IMR-90 (cell line): ENCODE measurements at regions not wholly inside any gene's neighbourhood (a gene's known extent, or its start where the extent isn't known, plus 50 kb on each side); places are given as distances from the start of the nearest gene placed in this dataset.

Experiments
- ATAC-seq: fragments of 200-7000 bp; cut with Tn5 transposase; 2 replicates; pipeline ENCODE4 v1.9.1; 2020; ENCODE audit warnings: low read depth, mild to moderate bottlenecking, moderate library complexity
- BruUV-seq: library from RNA; stranded (reverse); fragments of 400-500 nt; replicated peaks from 2 replicates; lab custom pipeline; 2021; lab: Mats Ljungman, UMichigan
- CTCF ChIA-PET: fragments of 300-600 bp; formaldehyde crosslinking; extraction: SDS; loops from one replicate; lab custom pipeline; 2021; ENCODE audit warnings: antibody characterized with exemption; lab: Yijun Ruan, JAX
- POLR2A ChIA-PET: fragments of 300-600 bp; sonication (Branson Sonifier 250); formaldehyde crosslinking; loops from one replicate; lab custom pipeline; 2022; ENCODE audit warnings: antibody characterized with exemption; ENCODE audit not compliant: unreplicated experiment; lab: Charles Lee
- DNase-seq: peaks from one replicate; pipeline ENCODE4 v3.0.0; 2013
- H2AFZ ChIP-seq: replicated peaks from 2 replicates; pipeline ENCODE3; 2013; ENCODE audit warnings: low read length, mild to moderate bottlenecking; ENCODE audit not compliant: poor library complexity
- H2AK5ac ChIP-seq: 2 replicates; pipeline ENCODE4 v1.6.1; 2013; ENCODE audit warnings: low read depth, low read length, inconsistent platforms
- H2AK9ac ChIP-seq: replicated peaks from 2 replicates; pipeline ENCODE3; 2013; ENCODE audit warnings: mild to moderate bottlenecking, low read depth, low read length, moderate library complexity; ENCODE audit not compliant: poor library complexity
- H2BK120ac ChIP-seq: 2 replicates; pipeline ENCODE4 v1.6.1; 2013; ENCODE audit warnings: low read depth, low read length, inconsistent platforms
- H2BK15ac ChIP-seq: 3 replicates; pipeline ENCODE4 v1.6.1; 2013; ENCODE audit warnings: low read depth, low read length, inconsistent platforms
- H2BK20ac ChIP-seq: 2 replicates; pipeline ENCODE4 v1.6.1; 2013; ENCODE audit warnings: low read depth, mild to moderate bottlenecking, inconsistent platforms, low read length, moderate library complexity
- H2BK5ac ChIP-seq: 2 replicates; pipeline ENCODE4 v1.6.1; 2013; ENCODE audit warnings: mild to moderate bottlenecking, low read depth, low read length, inconsistent platforms; ENCODE audit not compliant: poor library complexity, severe bottlenecking
- H3K14ac ChIP-seq: replicated peaks from 2 replicates; pipeline ENCODE4 v1.6.1; 2013; ENCODE audit warnings: low read depth, low read length, inconsistent platforms
- H3K18ac ChIP-seq: 2 replicates; pipeline ENCODE4 v1.6.1; 2013; ENCODE audit warnings: low read depth, low read length, control low read depth
- H3K23ac ChIP-seq: 2 replicates; pipeline ENCODE4 v1.6.1; 2013; ENCODE audit warnings: low read depth, low read length, inconsistent platforms
- H3K27ac ChIP-seq: 2 replicates; pipeline ENCODE4 v1.5.1; 2013; ENCODE audit warnings: mild to moderate bottlenecking, control low read depth, low read length; ENCODE audit not compliant: insufficient read depth
- H3K27me3 ChIP-seq: 2 replicates; pipeline ENCODE4 v1.6.1; 2013; ENCODE audit warnings: low read length; ENCODE audit not compliant: control insufficient read depth, insufficient read depth
- H3K36me3 ChIP-seq: 2 replicates; pipeline ENCODE4 v1.6.1; 2013; ENCODE audit warnings: low read length, mixed read lengths; ENCODE audit not compliant: control insufficient read depth, insufficient read depth
- H3K4ac ChIP-seq: 2 replicates; pipeline ENCODE4 v1.6.1; 2013; ENCODE audit warnings: low read depth, low read length, inconsistent platforms
- H3K4me1 ChIP-seq: 2 replicates; pipeline ENCODE4 v1.6.1; 2013; ENCODE audit warnings: low read length, mixed read lengths; ENCODE audit not compliant: control insufficient read depth, insufficient read depth
- H3K4me2 ChIP-seq: 2 replicates; pipeline ENCODE4 v1.6.1; 2013; ENCODE audit warnings: low read depth, mild to moderate bottlenecking, control low read depth, low read length, moderate library complexity
- H3K4me3 ChIP-seq: 2 replicates; pipeline ENCODE4 v1.5.1; 2013; ENCODE audit warnings: low read depth, mild to moderate bottlenecking, control low read depth, low read length, moderate library complexity; ENCODE audit not compliant: insufficient read depth
- H3K56ac ChIP-seq: 2 replicates; pipeline ENCODE4 v1.6.1; 2013; ENCODE audit warnings: low read length, inconsistent platforms; ENCODE audit not compliant: insufficient read depth; ENCODE audit errors: extremely low read depth
- H3K79me1 ChIP-seq, 2 experiments: 2 replicates each; pipeline ENCODE4 v1.6.1; 2013; ENCODE audit warnings: low read length in 2 of 2, inconsistent platforms in 1 of 2, low read depth in 1 of 2
- H3K9ac ChIP-seq: 2 replicates; pipeline ENCODE4 v1.6.1; 2013; ENCODE audit warnings: low read depth, low read length, control low read depth
- H3K9me1 ChIP-seq: 2 replicates; pipeline ENCODE4 v1.6.1; 2013; ENCODE audit warnings: low read length, inconsistent platforms; ENCODE audit not compliant: insufficient read depth
- H3K9me3 ChIP-seq: 2 replicates; pipeline ENCODE4 v1.6.1; 2013; ENCODE audit warnings: low read length; ENCODE audit not compliant: control insufficient read depth, insufficient read depth
- H4K20me1 ChIP-seq: 2 replicates; pipeline ENCODE4 v1.6.1; 2013; ENCODE audit warnings: low read length, inconsistent platforms; ENCODE audit not compliant: insufficient read depth
- H4K5ac ChIP-seq: 2 replicates; pipeline ENCODE4 v1.6.1; 2013; ENCODE audit warnings: mild to moderate bottlenecking, low read depth, low read length, control low read depth
- H4K8ac ChIP-seq, 2 experiments: 2 replicates each; pipeline ENCODE4 v1.6.1; 2013; ENCODE audit warnings: low read depth in 2 of 2, low read length in 2 of 2, control low read depth in 1 of 2, inconsistent platforms in 1 of 2
- H4K91ac ChIP-seq: 2 replicates; pipeline ENCODE4 v1.6.1; 2013; ENCODE audit warnings: low read depth, low read length, inconsistent platforms; ENCODE audit not compliant: insufficient read depth
- BHLHE40 ChIP-seq: fragments of 150-350 bp; IDR thresholded peaks from 2 replicates; pipeline ENCODE4 v1.6.1; 2016; ENCODE audit warnings: mild to moderate bottlenecking, low read depth, low read length
- CEBPB ChIP-seq: IDR thresholded peaks from 2 replicates; pipeline ENCODE4 v1.6.1; 2012; ENCODE audit warnings: low read depth, low read length, improper control_type of control experiment
- CHD1 ChIP-seq: IDR thresholded peaks from 2 replicates; pipeline ENCODE4 v1.6.1; 2012; ENCODE audit warnings: low read depth, low read length, improper control_type of control experiment
- FOS ChIP-seq: fragments of 150-350 bp; IDR thresholded peaks from 2 replicates; pipeline ENCODE4 v1.6.1; 2016; ENCODE audit warnings: low read depth, low read length
- MAFK ChIP-seq: IDR thresholded peaks from 2 replicates; pipeline ENCODE4 v1.6.1; 2012; ENCODE audit warnings: low read depth, low read length, improper control_type of control experiment
- MAZ ChIP-seq: IDR thresholded peaks from 2 replicates; pipeline ENCODE4 v1.6.1; 2012; ENCODE audit warnings: low read depth, mild to moderate bottlenecking, low read length, improper control_type of control experiment, moderate library complexity, borderline replicate concordance
- MXI1 ChIP-seq: IDR thresholded peaks from 2 replicates; pipeline ENCODE4 v1.6.1; 2012; ENCODE audit warnings: low read depth, mild to moderate bottlenecking, low read length, moderate library complexity, borderline replicate concordance
- NFE2L2 ChIP-seq: fragments of 150-350 bp; IDR thresholded peaks from 2 replicates; pipeline ENCODE4 v1.6.1; 2016; ENCODE audit warnings: low read depth, mild to moderate bottlenecking, low read length
- POLR2A ChIP-seq: IDR thresholded peaks from 2 replicates; pipeline ENCODE4 v1.6.1; 2012; ENCODE audit warnings: mild to moderate bottlenecking, low read depth, low read length
- RAD21 ChIP-seq: IDR thresholded peaks from 2 replicates; pipeline ENCODE4 v1.6.1; 2012; ENCODE audit warnings: low read length, improper control_type of control experiment
- RCOR1 ChIP-seq: IDR thresholded peaks from 2 replicates; pipeline ENCODE4 v1.6.1; 2012; ENCODE audit warnings: mild to moderate bottlenecking, low read length, improper control_type of control experiment; ENCODE audit not compliant: insufficient replicate concordance
- RFX5 ChIP-seq: IDR thresholded peaks from 2 replicates; pipeline ENCODE4 v1.8.0; 2012; ENCODE audit warnings: low read depth, mild to moderate bottlenecking, low read length, moderate library complexity
- SMC3 ChIP-seq: fragments of 150-350 bp; IDR thresholded peaks from 2 replicates; pipeline ENCODE4 v1.6.1; 2016; ENCODE audit warnings: low read depth, mild to moderate bottlenecking, antibody characterized with exemption, low read length, moderate library complexity
- WGBS, 2 experiments: methylation state at CpG; one replicate each; pipeline versions ENCODE4 v1.1.5 to v1.1.7; 2013; ENCODE audit warnings: missing lambda C conversion rate in 2 of 2; ENCODE audit not compliant: insufficient read length in 1 of 2; ENCODE audit errors: extremely low coverage in 2 of 2; 5-methylcytosine and 5-hydroxymethylcytosine counted together
- dilution Hi-C: fragments of 300-500 bp; cut with HindIII; formaldehyde crosslinking; loops from one replicate; pipeline ENCODE4 v1.14.3; 2018; ENCODE audit warnings: low sequenced_read_pairs; ENCODE audit not compliant: unreplicated experiment
- in situ Hi-C: fragments of 300-500 bp; cut with MboI; formaldehyde crosslinking; loops from 3 replicates; pipeline ENCODE4 v1.14.3; 2019; ENCODE audit warnings: low sequenced_read_pairs, inconsistent platforms, mixed read lengths
- intact Hi-C: fragments of 100-400 bp; cut with micrococcal nuclease; formaldehyde crosslinking; loops from 2 replicates; pipeline ENCODE4 v1.10.0; 2022
- TF ChIP-seq, protein P1 (sequence below): conservative IDR thresholded peaks from 2 replicates; pipeline ENCODE4 v1.5.1; 2012; ENCODE audit warnings: mild to moderate bottlenecking, low read depth, low read length, improper control_type of control experiment
- TF ChIP-seq, protein P2 (sequence below): fragments of 150-350 bp; IDR thresholded peaks from 2 replicates; pipeline ENCODE4 v1.6.1; 2017; ENCODE audit warnings: mild to moderate bottlenecking, antibody characterized with exemption, low read length, low read depth
- TF ChIP-seq, protein P3 (sequence below): fragments of 150-350 bp; IDR thresholded peaks from 2 replicates; pipeline ENCODE4 v1.6.1; 2016; ENCODE audit warnings: low read depth, mild to moderate bottlenecking, low read length, moderate library complexity, borderline replicate concordance

DNA sequence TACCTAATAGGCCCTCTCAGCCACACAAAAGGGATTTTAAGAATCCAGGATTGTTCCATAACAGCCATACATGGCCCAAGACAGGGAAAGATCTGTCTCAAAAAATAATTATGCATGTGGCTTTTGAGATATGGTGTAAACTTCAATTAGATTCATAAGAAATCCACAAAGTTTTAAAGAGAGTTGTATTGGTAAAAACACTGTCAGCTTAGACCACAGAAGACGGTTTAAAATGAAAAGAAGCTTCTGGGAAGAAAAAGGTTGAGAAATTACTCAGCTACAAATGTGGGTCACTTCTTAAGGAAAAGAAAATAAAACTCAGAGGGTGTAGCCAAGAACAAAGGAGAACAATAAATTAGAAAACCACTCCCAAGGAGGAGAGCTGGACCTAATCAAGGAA is 191.4 kb downstream of the KIF26A start:
- ATAC-seq, result no peak
- no TSS peak for BruUV-seq
- dilution Hi-C loops, result no loop called here

More for the DNA sequence above, 191.4 kb downstream of the KIF26A start:
- ChIA-PET CTCF (no interaction called here), POLR2A (no interaction called here)
- Histone ChIP-seq H3K18ac (no peak overlapping the region), H4K91ac (no peak overlapping the region), H3K9ac (no peak overlapping the region), H4K8ac (no peak overlapping the region), H2BK15ac (no peak overlapping the region), H3K79me1 (no peaks in the 10 kb centered on the region), H4K20me1 (no peaks in the 10 kb centered on the region), H3K4me3 (no peak overlapping the region), H2AFZ (no peak overlapping the region), H2AK5ac (no peak overlapping the region), H4K5ac (no peak overlapping the region), H3K27me3 (no peaks in the 10 kb centered on the region), H3K9me3 (peaks cover 48% of the 10 kb centered on the region), H2BK5ac (no peak overlapping the region), H2BK20ac (no peak overlapping the region), H3K4me1 (no peaks in the 10 kb centered on the region), H3K14ac (no peak overlapping the region), H3K27ac (no peak overlapping the region), H3K9me1 (no peaks in the 10 kb centered on the region), H3K23ac (no peak overlapping the region), H2BK120ac (no peak overlapping the region), H3K36me3 (no peaks in the 10 kb centered on the region), H3K4me2 (no peak overlapping the region), H3K56ac (no peak overlapping the region), H2AK9ac (no peak overlapping the region), H3K4ac (no peak overlapping the region)
- intact Hi-C loops, result no loop called here
- no CpG with 5 or more reads among the region's 1 CpG for WGBS, 2 experiments
- TF ChIP-seq, protein P1, sequence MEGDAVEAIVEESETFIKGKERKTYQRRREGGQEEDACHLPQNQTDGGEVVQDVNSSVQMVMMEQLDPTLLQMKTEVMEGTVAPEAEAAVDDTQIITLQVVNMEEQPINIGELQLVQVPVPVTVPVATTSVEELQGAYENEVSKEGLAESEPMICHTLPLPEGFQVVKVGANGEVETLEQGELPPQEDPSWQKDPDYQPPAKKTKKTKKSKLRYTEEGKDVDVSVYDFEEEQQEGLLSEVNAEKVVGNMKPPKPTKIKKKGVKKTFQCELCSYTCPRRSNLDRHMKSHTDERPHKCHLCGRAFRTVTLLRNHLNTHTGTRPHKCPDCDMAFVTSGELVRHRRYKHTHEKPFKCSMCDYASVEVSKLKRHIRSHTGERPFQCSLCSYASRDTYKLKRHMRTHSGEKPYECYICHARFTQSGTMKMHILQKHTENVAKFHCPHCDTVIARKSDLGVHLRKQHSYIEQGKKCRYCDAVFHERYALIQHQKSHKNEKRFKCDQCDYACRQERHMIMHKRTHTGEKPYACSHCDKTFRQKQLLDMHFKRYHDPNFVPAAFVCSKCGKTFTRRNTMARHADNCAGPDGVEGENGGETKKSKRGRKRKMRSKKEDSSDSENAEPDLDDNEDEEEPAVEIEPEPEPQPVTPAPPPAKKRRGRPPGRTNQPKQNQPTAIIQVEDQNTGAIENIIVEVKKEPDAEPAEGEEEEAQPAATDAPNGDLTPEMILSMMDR, result no peak
- TF ChIP-seq RFX5 (no peak), RCOR1 (no peak), MAFK (no peak), MAZ (no peak), CEBPB (no peak), POLR2A (no peak), CHD1 (no peak), MXI1 (no peak), FOS (no peak), SMC3 (no peak), NFE2L2 (no peak), BHLHE40 (no peak), RAD21 (no peak)
- TF ChIP-seq, protein P2, sequence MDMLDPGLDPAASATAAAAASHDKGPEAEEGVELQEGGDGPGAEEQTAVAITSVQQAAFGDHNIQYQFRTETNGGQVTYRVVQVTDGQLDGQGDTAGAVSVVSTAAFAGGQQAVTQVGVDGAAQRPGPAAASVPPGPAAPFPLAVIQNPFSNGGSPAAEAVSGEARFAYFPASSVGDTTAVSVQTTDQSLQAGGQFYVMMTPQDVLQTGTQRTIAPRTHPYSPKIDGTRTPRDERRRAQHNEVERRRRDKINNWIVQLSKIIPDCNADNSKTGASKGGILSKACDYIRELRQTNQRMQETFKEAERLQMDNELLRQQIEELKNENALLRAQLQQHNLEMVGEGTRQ, result no peak
- TF ChIP-seq, protein P3, sequence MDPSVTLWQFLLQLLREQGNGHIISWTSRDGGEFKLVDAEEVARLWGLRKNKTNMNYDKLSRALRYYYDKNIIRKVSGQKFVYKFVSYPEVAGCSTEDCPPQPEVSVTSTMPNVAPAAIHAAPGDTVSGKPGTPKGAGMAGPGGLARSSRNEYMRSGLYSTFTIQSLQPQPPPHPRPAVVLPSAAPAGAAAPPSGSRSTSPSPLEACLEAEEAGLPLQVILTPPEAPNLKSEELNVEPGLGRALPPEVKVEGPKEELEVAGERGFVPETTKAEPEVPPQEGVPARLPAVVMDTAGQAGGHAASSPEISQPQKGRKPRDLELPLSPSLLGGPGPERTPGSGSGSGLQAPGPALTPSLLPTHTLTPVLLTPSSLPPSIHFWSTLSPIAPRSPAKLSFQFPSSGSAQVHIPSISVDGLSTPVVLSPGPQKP, result no peak
- no peak for DNase-seq
- in situ Hi-C loops, result no loop called here
